IMR-90 (cell line): ENCODE measurements at regions not wholly inside any gene's neighbourhood (a gene's known extent, or its start where the extent isn't known, plus 50 kb on each side); places are given as distances from the start of the nearest gene placed in this dataset.

ENCODE experiments used
- ATAC-seq: fragments of 200-7000 bp; cut with Tn5 transposase; 2 replicates; pipeline ENCODE4 v1.9.1; 2020; ENCODE audit warnings: low read depth, mild to moderate bottlenecking, moderate library complexity
- BruUV-seq: library from RNA; stranded (reverse); fragments of 400-500 nt; replicated peaks from 2 replicates; lab custom pipeline; 2021; lab: Mats Ljungman, UMichigan
- CTCF ChIA-PET: fragments of 300-600 bp; formaldehyde crosslinking; extraction: SDS; loops from one replicate; lab custom pipeline; 2021; ENCODE audit warnings: antibody characterized with exemption; lab: Yijun Ruan, JAX
- POLR2A ChIA-PET: fragments of 300-600 bp; sonication (Branson Sonifier 250); formaldehyde crosslinking; loops from one replicate; lab custom pipeline; 2022; ENCODE audit warnings: antibody characterized with exemption; ENCODE audit not compliant: unreplicated experiment; lab: Charles Lee
- DNase-seq: peaks from one replicate; pipeline ENCODE4 v3.0.0; 2013
- H2AFZ ChIP-seq: replicated peaks from 2 replicates; pipeline ENCODE3; 2013; ENCODE audit warnings: low read length, mild to moderate bottlenecking; ENCODE audit not compliant: poor library complexity
- H2AK5ac ChIP-seq: 2 replicates; pipeline ENCODE4 v1.6.1; 2013; ENCODE audit warnings: low read depth, low read length, inconsistent platforms
- H2AK9ac ChIP-seq: replicated peaks from 2 replicates; pipeline ENCODE3; 2013; ENCODE audit warnings: mild to moderate bottlenecking, low read depth, low read length, moderate library complexity; ENCODE audit not compliant: poor library complexity
- H2BK120ac ChIP-seq: 2 replicates; pipeline ENCODE4 v1.6.1; 2013; ENCODE audit warnings: low read depth, low read length, inconsistent platforms
- H2BK15ac ChIP-seq: 3 replicates; pipeline ENCODE4 v1.6.1; 2013; ENCODE audit warnings: low read depth, low read length, inconsistent platforms
- H2BK20ac ChIP-seq: 2 replicates; pipeline ENCODE4 v1.6.1; 2013; ENCODE audit warnings: low read depth, mild to moderate bottlenecking, inconsistent platforms, low read length, moderate library complexity
- H2BK5ac ChIP-seq: 2 replicates; pipeline ENCODE4 v1.6.1; 2013; ENCODE audit warnings: mild to moderate bottlenecking, low read depth, low read length, inconsistent platforms; ENCODE audit not compliant: poor library complexity, severe bottlenecking
- H3K14ac ChIP-seq: replicated peaks from 2 replicates; pipeline ENCODE4 v1.6.1; 2013; ENCODE audit warnings: low read depth, low read length, inconsistent platforms
- H3K18ac ChIP-seq: 2 replicates; pipeline ENCODE4 v1.6.1; 2013; ENCODE audit warnings: low read depth, low read length, control low read depth
- H3K23ac ChIP-seq: 2 replicates; pipeline ENCODE4 v1.6.1; 2013; ENCODE audit warnings: low read depth, low read length, inconsistent platforms
- H3K27ac ChIP-seq: 2 replicates; pipeline ENCODE4 v1.5.1; 2013; ENCODE audit warnings: mild to moderate bottlenecking, control low read depth, low read length; ENCODE audit not compliant: insufficient read depth
- H3K27me3 ChIP-seq: 2 replicates; pipeline ENCODE4 v1.6.1; 2013; ENCODE audit warnings: low read length; ENCODE audit not compliant: control insufficient read depth, insufficient read depth
- H3K36me3 ChIP-seq: 2 replicates; pipeline ENCODE4 v1.6.1; 2013; ENCODE audit warnings: low read length, mixed read lengths; ENCODE audit not compliant: control insufficient read depth, insufficient read depth
- H3K4ac ChIP-seq: 2 replicates; pipeline ENCODE4 v1.6.1; 2013; ENCODE audit warnings: low read depth, low read length, inconsistent platforms
- H3K4me1 ChIP-seq: 2 replicates; pipeline ENCODE4 v1.6.1; 2013; ENCODE audit warnings: low read length, mixed read lengths; ENCODE audit not compliant: control insufficient read depth, insufficient read depth
- H3K4me2 ChIP-seq: 2 replicates; pipeline ENCODE4 v1.6.1; 2013; ENCODE audit warnings: low read depth, mild to moderate bottlenecking, control low read depth, low read length, moderate library complexity
- H3K4me3 ChIP-seq: 2 replicates; pipeline ENCODE4 v1.5.1; 2013; ENCODE audit warnings: low read depth, mild to moderate bottlenecking, control low read depth, low read length, moderate library complexity; ENCODE audit not compliant: insufficient read depth
- H3K56ac ChIP-seq: 2 replicates; pipeline ENCODE4 v1.6.1; 2013; ENCODE audit warnings: low read length, inconsistent platforms; ENCODE audit not compliant: insufficient read depth; ENCODE audit errors: extremely low read depth
- H3K79me1 ChIP-seq, 2 experiments: 2 replicates each; pipeline ENCODE4 v1.6.1; 2013; ENCODE audit warnings: low read length in 2 of 2, inconsistent platforms in 1 of 2, low read depth in 1 of 2
- H3K9ac ChIP-seq: 2 replicates; pipeline ENCODE4 v1.6.1; 2013; ENCODE audit warnings: low read depth, low read length, control low read depth
- H3K9me1 ChIP-seq: 2 replicates; pipeline ENCODE4 v1.6.1; 2013; ENCODE audit warnings: low read length, inconsistent platforms; ENCODE audit not compliant: insufficient read depth
- H3K9me3 ChIP-seq: 2 replicates; pipeline ENCODE4 v1.6.1; 2013; ENCODE audit warnings: low read length; ENCODE audit not compliant: control insufficient read depth, insufficient read depth
- H4K20me1 ChIP-seq: 2 replicates; pipeline ENCODE4 v1.6.1; 2013; ENCODE audit warnings: low read length, inconsistent platforms; ENCODE audit not compliant: insufficient read depth
- H4K5ac ChIP-seq: 2 replicates; pipeline ENCODE4 v1.6.1; 2013; ENCODE audit warnings: mild to moderate bottlenecking, low read depth, low read length, control low read depth
- H4K8ac ChIP-seq, 2 experiments: 2 replicates each; pipeline ENCODE4 v1.6.1; 2013; ENCODE audit warnings: low read depth in 2 of 2, low read length in 2 of 2, control low read depth in 1 of 2, inconsistent platforms in 1 of 2
- H4K91ac ChIP-seq: 2 replicates; pipeline ENCODE4 v1.6.1; 2013; ENCODE audit warnings: low read depth, low read length, inconsistent platforms; ENCODE audit not compliant: insufficient read depth
- BHLHE40 ChIP-seq: fragments of 150-350 bp; IDR thresholded peaks from 2 replicates; pipeline ENCODE4 v1.6.1; 2016; ENCODE audit warnings: mild to moderate bottlenecking, low read depth, low read length
- POLR2A ChIP-seq: IDR thresholded peaks from 2 replicates; pipeline ENCODE4 v1.6.1; 2012; ENCODE audit warnings: mild to moderate bottlenecking, low read depth, low read length
- SMC3 ChIP-seq: fragments of 150-350 bp; IDR thresholded peaks from 2 replicates; pipeline ENCODE4 v1.6.1; 2016; ENCODE audit warnings: low read depth, mild to moderate bottlenecking, antibody characterized with exemption, low read length, moderate library complexity
- WGBS, 2 experiments: methylation state at CpG; one replicate each; pipeline versions ENCODE4 v1.1.5 to v1.1.7; 2013; ENCODE audit warnings: missing lambda C conversion rate in 2 of 2; ENCODE audit not compliant: insufficient read length in 1 of 2; ENCODE audit errors: extremely low coverage in 2 of 2; 5-methylcytosine and 5-hydroxymethylcytosine counted together
- dilution Hi-C: fragments of 300-500 bp; cut with HindIII; formaldehyde crosslinking; loops from one replicate; pipeline ENCODE4 v1.14.3; 2018; ENCODE audit warnings: low sequenced_read_pairs; ENCODE audit not compliant: unreplicated experiment
- in situ Hi-C: fragments of 300-500 bp; cut with MboI; formaldehyde crosslinking; loops from 3 replicates; pipeline ENCODE4 v1.14.3; 2019; ENCODE audit warnings: low sequenced_read_pairs, inconsistent platforms, mixed read lengths
- intact Hi-C: fragments of 100-400 bp; cut with micrococcal nuclease; formaldehyde crosslinking; loops from 2 replicates; pipeline ENCODE4 v1.10.0; 2022

DNA sequence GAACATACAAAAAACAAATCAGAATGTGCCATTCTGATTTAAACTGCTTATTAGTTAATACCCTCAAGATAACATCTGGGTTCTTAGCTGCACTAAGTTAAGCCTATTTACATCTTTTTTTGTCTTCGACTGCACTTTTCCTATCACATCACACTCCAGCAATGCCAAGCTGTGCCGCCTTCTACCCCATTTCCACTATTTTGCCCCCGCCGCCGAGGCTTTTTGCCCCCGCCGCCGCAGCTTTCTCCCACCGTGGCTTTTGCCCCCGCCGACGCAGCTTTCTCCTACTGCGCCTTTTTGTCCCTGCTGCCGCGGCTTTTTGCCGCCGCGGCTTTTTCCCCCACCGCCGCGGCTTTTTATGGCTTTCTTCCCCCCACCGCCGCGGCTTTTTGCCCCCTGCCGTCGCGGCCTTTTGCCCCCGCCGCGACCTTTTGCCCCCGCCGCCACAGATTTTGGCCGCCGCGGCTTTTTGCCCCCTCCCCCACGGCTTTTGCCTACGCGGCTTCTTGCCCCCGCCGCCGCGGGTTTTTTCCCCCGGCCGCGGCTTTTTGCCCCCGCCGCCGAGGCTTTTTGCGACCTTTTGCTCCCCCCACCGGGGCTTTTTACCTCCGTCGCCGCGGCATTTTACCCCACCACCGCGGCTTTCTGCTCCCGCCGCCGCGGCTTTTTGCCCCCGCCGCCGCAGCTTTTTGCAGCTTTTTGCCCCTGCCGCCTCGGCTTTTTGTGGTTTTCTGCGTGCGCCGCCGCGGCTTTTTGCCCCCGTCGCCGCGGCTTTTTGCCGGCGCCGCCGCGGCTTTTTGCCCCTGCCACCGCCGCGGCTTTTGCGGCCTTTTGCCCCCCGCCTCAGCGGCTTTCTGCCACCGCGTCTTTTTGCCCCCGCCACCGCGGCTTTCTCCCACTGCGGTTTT, 331.4 kb upstream of the WSB1 start:
- no peak for ATAC-seq
- no peaks in the 10 kb centered on the region for H3K9me1 ChIP-seq
- H3K4ac ChIP-seq, result no peak overlapping the region
- H3K4me3 ChIP-seq, result no peak overlapping the region
- no peak overlapping the region for H3K18ac ChIP-seq
- no peaks in the 10 kb centered on the region for H4K20me1 ChIP-seq
- H4K5ac ChIP-seq, result no peak overlapping the region
- WGBS, 2 experiments, result 41% methylated on average over 53 of the region's 91 CpGs; no CpG with 5 or more reads in 1 of the 2 experiments
- dilution Hi-C loops (no loop called here), in situ Hi-C loops (no loop called here), intact Hi-C loops (no loop called here)
- no peak overlapping the region for H3K23ac ChIP-seq
- no peak overlapping the region for H2BK15ac ChIP-seq
- no peaks in the 10 kb centered on the region for H3K27me3 ChIP-seq
- no TSS peak for BruUV-seq
- DNase-seq, result no peak
- ChIA-PET POLR2A (no interaction called here), CTCF (no interaction called here)
- no peak overlapping the region for H3K4me2 ChIP-seq
- H2BK20ac ChIP-seq, result no peak overlapping the region
- H3K9me3 ChIP-seq, result no peaks in the 10 kb centered on the region; the same call in 1 of the 2 replicates
- no peak overlapping the region for H3K56ac ChIP-seq
- H3K79me1 ChIP-seq, result no peaks in the 10 kb centered on the region
- no peak overlapping the region for H3K27ac ChIP-seq
- H2AK9ac ChIP-seq, result no peak overlapping the region
- no peaks in the 10 kb centered on the region for H3K4me1 ChIP-seq
- no peak overlapping the region for H2AFZ ChIP-seq
- H4K8ac ChIP-seq, result no peak overlapping the region
- no peak overlapping the region for H3K14ac ChIP-seq
- no peak overlapping the region for H2AK5ac ChIP-seq
- TF ChIP-seq BHLHE40 (no peak), SMC3 (no peak), POLR2A (no peak)
- no peak overlapping the region for H4K91ac ChIP-seq
- H2BK120ac ChIP-seq, result no peak overlapping the region
- no peak overlapping the region for H2BK5ac ChIP-seq
- H3K9ac ChIP-seq, result no peak overlapping the region
- no peaks in the 10 kb centered on the region for H3K36me3 ChIP-seq
